Ishikawa (cell line): ENCODE measurements at regions not wholly inside any gene's neighbourhood (a gene's known extent, or its start where the extent isn't known, plus 50 kb on each side); places are given as distances from the start of the nearest gene placed in this dataset.

ENCODE experiments used
- CEBPB ChIP-seq: IDR thresholded peaks from 2 replicates; pipeline ENCODE4 v1.6.1; 2012
- EGR1 ChIP-seq: IDR thresholded peaks from 2 replicates; pipeline ENCODE4 v1.6.1; 2012
- EP300 ChIP-seq: IDR thresholded peaks from 2 replicates; pipeline ENCODE4 v1.6.1; 2012; ENCODE audit warnings: borderline replicate concordance
- FOXM1 ChIP-seq: IDR thresholded peaks from 2 replicates; pipeline ENCODE4 v1.6.1; 2012; ENCODE audit warnings: low read depth, borderline replicate concordance
- MAX ChIP-seq: IDR thresholded peaks from 2 replicates; pipeline ENCODE4 v1.6.1; 2012
- NFIC ChIP-seq: IDR thresholded peaks from 2 replicates; pipeline ENCODE4 v1.6.1; 2012
- RAD21 ChIP-seq: IDR thresholded peaks from 2 replicates; pipeline ENCODE4 v1.6.1; 2012; ENCODE audit warnings: low read depth
- REST ChIP-seq: IDR thresholded peaks from 2 replicates; pipeline ENCODE4 v1.6.1; 2012; ENCODE audit warnings: low read depth, mild to moderate bottlenecking
- TAF1 ChIP-seq: IDR thresholded peaks from 2 replicates; pipeline ENCODE4 v1.6.1; 2012; ENCODE audit warnings: low read depth, mild to moderate bottlenecking
- TCF12 ChIP-seq: IDR thresholded peaks from 2 replicates; pipeline ENCODE4 v1.6.1; 2012; ENCODE audit warnings: low read depth
- TEAD4 ChIP-seq: IDR thresholded peaks from 2 replicates; pipeline ENCODE4 v1.6.1; 2012
- YY1 ChIP-seq: IDR thresholded peaks from 2 replicates; pipeline ENCODE4 v1.6.1; 2012; ENCODE audit warnings: low read depth

- TF ChIP-seq REST, result no peak
- TF ChIP-seq TEAD4, result no peak
- TF ChIP-seq MAX, result no peak
- no peak for TF ChIP-seq TAF1
- TF ChIP-seq NFIC, result no peak
- TF ChIP-seq TCF12, result no peak
- TF ChIP-seq EP300, result no peak
- TF ChIP-seq YY1, result no peak
- no peak for TF ChIP-seq CEBPB
- no peak for TF ChIP-seq RAD21
- no peak for TF ChIP-seq FOXM1
- no peak for TF ChIP-seq EGR1
These were observed 245.3 kb upstream of the WWC1 start for GRCh38 chr5:168046163-168046562.
